Peyer's patch (tissue), 4 donors: ENCODE measurements at regions not wholly inside any gene's neighbourhood (a gene's known extent, or its start where the extent isn't known, plus 50 kb on each side); places are given as distances from the start of the nearest gene placed in this dataset.

Experiments used
- DNase-seq, 3 donors: peaks; one replicate each; pipeline ENCODE4 v3.0.0-alpha.2; 2017 to 2019
- H3K27ac ChIP-seq, 4 donors: fragments of 200-600 bp; sonication (generic); one replicate each; pipeline ENCODE4 v1.5.1; 2016 to 2019
- H3K27me3 ChIP-seq, 2 donors: fragments of 200-600 bp; sonication (generic); one replicate each; pipeline ENCODE4 v1.5.1; 2019
- H3K36me3 ChIP-seq, 3 donors: fragments of 200-600 bp; sonication (generic); one replicate each; pipeline ENCODE4 v1.5.1; 2016 to 2019
- H3K4me1 ChIP-seq, 4 donors: fragments of 200-600 bp; sonication (generic); one replicate each; pipeline ENCODE4 v1.5.1; 2016 to 2019
- H3K4me3 ChIP-seq, 4 donors: fragments of 200-600 bp; sonication (generic); 1 replicate in 3 of 4; 2 replicates in 1 of 4; pipeline ENCODE4 v1.5.1; 2016 to 2019; ENCODE audit warnings: mild to moderate bottlenecking in 1 of 4
- H3K9me3 ChIP-seq, 4 donors: fragments of 200-600 bp; sonication (generic); one replicate each; pipeline ENCODE4 v1.5.1; 2016 to 2019; ENCODE audit warnings: mild to moderate bottlenecking in 1 of 4
- CTCF ChIP-seq, 6 experiments: fragments of 450-650 bp in 4 of 6; fragments of 200-600 bp in 2 of 6; sonication (generic) in 1 of 6; IDR thresholded peaks; one replicate each; pipeline ENCODE4 v1.5.1; 2017 to 2019; ENCODE audit warnings: antibody characterized with exemption in 6 of 6, mild to moderate bottlenecking in 3 of 6, moderate library complexity in 1 of 6
- POLR2A ChIP-seq, 2 donors: fragments of 450-650 bp; IDR thresholded peaks; one replicate each; pipeline ENCODE4 v1.5.1; 2017; ENCODE audit warnings: antibody characterized with exemption in 2 of 2, mild to moderate bottlenecking in 2 of 2, moderate library complexity in 2 of 2

- H3K4me3 ChIP-seq, result no peak overlapping the region
- H3K9me3 ChIP-seq, result no peaks in the 10 kb centered on the region
- no peak for DNase-seq
- no peaks in the 10 kb centered on the region for H3K27me3 ChIP-seq
- H3K36me3 ChIP-seq, result no peaks in the 10 kb centered on the region
- peaks cover 0 to 5% (median 2%) of the 10 kb centered on the region in 4 donors for H3K4me1 ChIP-seq
- TF ChIP-seq POLR2A (IDR thresholded peaks at IDR 0.05) (no peak), CTCF (IDR thresholded peaks at IDR 0.05) (no peak)
- H3K27ac ChIP-seq, result no peak overlapping the region
Observed at GRCh38 chr6:149208134-149208601, 109.3 kb upstream of the TAB2 start.

- DNase-seq, result no peak
- Histone ChIP-seq H3K4me3 (no peak overlapping the region), H3K27me3 (no peaks in the 10 kb centered on the region), H3K9me3 (no peaks in the 10 kb centered on the region), H3K4me1 (peaks cover 0 to 5% (median 2%) of the 10 kb centered on the region in 4 donors), H3K27ac (peak overlapping the region in 2 of 4 donors; percentile 12 to 34), H3K36me3 (no peaks in the 10 kb centered on the region)
- TF ChIP-seq POLR2A (IDR thresholded peaks at IDR 0.05) (no peak), CTCF (IDR thresholded peaks at IDR 0.05) (no peak)
Observed at GRCh38 chr6:149209871-149210775, 107.4 kb upstream of the TAB2 start.

GRCh38 chr6:149211046-149211571, 106.4 kb upstream of the TAB2 start:
- peak in 2 of 3 donors; percentile 62 to 73 for DNase-seq
- no peaks in the 10 kb centered on the region for H3K9me3 ChIP-seq
- no peaks in the 10 kb centered on the region for H3K36me3 ChIP-seq
- TF ChIP-seq CTCF (IDR thresholded peaks at IDR 0.05) (no peak), POLR2A (IDR thresholded peaks at IDR 0.05) (no peak)
- H3K27me3 ChIP-seq, result no peaks in the 10 kb centered on the region
- peak overlapping the region in 2 of 4 donors; percentile 12 to 34 for H3K27ac ChIP-seq
- no peak overlapping the region for H3K4me3 ChIP-seq
- peaks cover 0 to 5% (median 2%) of the 10 kb centered on the region in 4 donors for H3K4me1 ChIP-seq

- peaks cover 0 to 5% (median 2%) of the 10 kb centered on the region in 4 donors for H3K4me1 ChIP-seq
- H3K36me3 ChIP-seq, result no peaks in the 10 kb centered on the region
- TF ChIP-seq POLR2A (IDR thresholded peaks at IDR 0.05) (no peak), CTCF (IDR thresholded peaks at IDR 0.05) (no peak)
- no peak overlapping the region for H3K27ac ChIP-seq
- no peaks in the 10 kb centered on the region for H3K27me3 ChIP-seq
- no peaks in the 10 kb centered on the region for H3K9me3 ChIP-seq
- DNase-seq, result no peak
- H3K4me3 ChIP-seq, result no peak overlapping the region
Observed at GRCh38 chr6:149212206-149212605, 105.3 kb upstream of the TAB2 start.

- DNase-seq, result no peak
- H3K4me3 ChIP-seq, result no peak overlapping the region
- TF ChIP-seq POLR2A (IDR thresholded peaks at IDR 0.05) (no peak), CTCF (IDR thresholded peaks at IDR 0.05) (no peak)
- H3K27me3 ChIP-seq, result no peaks in the 10 kb centered on the region
- H3K27ac ChIP-seq, result peak overlapping the region in 1 of 4 donors; percentile 2
- no peaks in the 10 kb centered on the region for H3K9me3 ChIP-seq
- H3K4me1 ChIP-seq, result peaks cover 0 to 5% (median 2%) of the 10 kb centered on the region in 4 donors
- H3K36me3 ChIP-seq, result no peaks in the 10 kb centered on the region
Observed at GRCh38 chr6:149212892-149213801, 104.4 kb upstream of the TAB2 start.
